H1 (cell line): ENCODE measurements at regions not wholly inside any gene's neighbourhood (a gene's known extent, or its start where the extent isn't known, plus 50 kb on each side); places are given as distances from the start of the nearest gene placed in this dataset.

Experiments used
- CBX5 ChIP-seq: fragments of 300-800, 300-1000 bp; sonication (generic); IDR thresholded peaks from 2 replicates; pipeline ENCODE4 v1.7.1; 2016; ENCODE audit warnings: antibody characterized with exemption, low read length, low read depth
- CEBPB ChIP-seq: IDR thresholded peaks from 2 replicates; pipeline ENCODE4 v1.6.1; 2012; ENCODE audit warnings: low read depth, low read length
- CHD7 ChIP-seq: fragments of 300-600 bp; sonication (generic); IDR thresholded peaks from 2 replicates; pipeline ENCODE4 v1.7.1; 2012; ENCODE audit warnings: low read length, moderate library complexity, mild to moderate bottlenecking, inconsistent platforms; ENCODE audit not compliant: insufficient replicate concordance
- CTCF ChIP-seq, 3 experiments: IDR thresholded peaks; 1 replicate in 2 of 3; 2 replicates in 1 of 3; pipeline versions ENCODE4 v1.5.1 to v1.6.1; 2011; ENCODE audit warnings: low read length in 3 of 3, mild to moderate bottlenecking in 3 of 3, inconsistent platforms in 2 of 3, low read depth in 1 of 3, moderate library complexity in 1 of 3; ENCODE audit not compliant: insufficient read depth in 1 of 3; ENCODE audit errors: control extremely low read depth in 1 of 3
- JUND ChIP-seq: IDR thresholded peaks from 2 replicates; pipeline ENCODE4 v1.6.1; 2011; ENCODE audit warnings: mild to moderate bottlenecking, improper control_type of control experiment, low read length
- NANOG ChIP-seq: IDR thresholded peaks from 2 replicates; pipeline ENCODE4 v1.6.1; 2011; ENCODE audit warnings: low read length, low read depth, mild to moderate bottlenecking, inconsistent platforms; ENCODE audit not compliant: insufficient read depth, poor library complexity, severe bottlenecking
- NRF1 ChIP-seq: IDR thresholded peaks from 2 replicates; pipeline ENCODE4 v1.6.1; 2011; ENCODE audit warnings: mild to moderate bottlenecking, low read depth, low read length, improper control_type of control experiment
- SP2 ChIP-seq: IDR thresholded peaks from 2 replicates; pipeline ENCODE4 v1.6.1; 2012; ENCODE audit warnings: mild to moderate bottlenecking, low read length, inconsistent platforms
- TEAD4 ChIP-seq: IDR thresholded peaks from 2 replicates; pipeline ENCODE4 v1.6.1; 2012; ENCODE audit warnings: low read depth, low read length, inconsistent platforms, mixed read lengths

GRCh38 chr1:194809215-194809614 lies 1622.8 kb upstream of the B3GALT2 start (continued):
- TF ChIP-seq CHD7 = no peak
- TF ChIP-seq CEBPB = no peak
- no peak for TF ChIP-seq JUND
- no peak for TF ChIP-seq NRF1
- no peak for TF ChIP-seq CBX5
- TF ChIP-seq NANOG = no peak
- no peak for TF ChIP-seq TEAD4
- no peak for TF ChIP-seq SP2
- no peak for TF ChIP-seq CTCF (IDR thresholded peaks at IDR 0.05; ENCODE audit: control extremely low read depth in 1 of 3, insufficient read depth in 1 of 3, low read depth in 1 of 3, low read length in 3 of 3)
